A549 (cell line): ENCODE measurements at regions not wholly inside any gene's neighbourhood (a gene's known extent, or its start where the extent isn't known, plus 50 kb on each side); places are given as distances from the start of the nearest gene placed in this dataset.

Source experiments
- ATAC-seq, 2 experiments: fragments of 200-7000 bp in 1 of 2; fragments of >200 bp in 1 of 2; cut with Nextera tagmentation in 1 of 2; cut with Tn5 transposase in 1 of 2; 3 replicates each; pipeline versions ENCODE4 v1.8.0 to v1.9.1; 2018 to 2020; ENCODE audit warnings: mild to moderate bottlenecking in 1 of 2, moderate library complexity in 1 of 2
- CTCF ChIA-PET: fragments of 300-600 bp; sonication (Branson Sonifier 250); formaldehyde crosslinking; extraction: SDS; loops from one replicate; lab custom pipeline; 2021; ENCODE audit warnings: antibody characterized with exemption, inconsistent platforms; lab: Yijun Ruan, JAX
- POLR2A ChIA-PET: fragments of 350-600 bp; formaldehyde crosslinking; extraction: SDS; loops from one replicate; lab custom pipeline; 2021; ENCODE audit warnings: antibody characterized with exemption, inconsistent platforms; lab: Yijun Ruan, JAX
- DNase-seq, 2 experiments: peaks; one replicate each; pipeline versions ENCODE4 v3.0.0 to v3.0.0-alpha.2; 2011 to 2016; ENCODE audit warnings: low read depth in 1 of 2, low spot score in 1 of 2
- FAIRE-seq: peaks from 2 replicates; lab custom pipeline; 2011; peaks lifted over from hg19 to GRCh38; lab: Jason Lieb, UNC
- H3K27ac ChIP-seq, 2 experiments: fragments of >200 bp; sonication (Bioruptor Twin); formaldehyde crosslinking; 3 replicates each; pipeline ENCODE4 v1.5.1; 2016 to 2017
- H3K4me1 ChIP-seq: fragments of >200 bp; sonication (Bioruptor Twin); formaldehyde crosslinking; 3 replicates; pipeline ENCODE4 v1.6.1; 2016
- H3K4me2 ChIP-seq: fragments of >200 bp; sonication (Bioruptor Twin); formaldehyde crosslinking; 3 replicates; pipeline ENCODE4 v1.6.1; 2016
- H3K4me3 ChIP-seq: fragments of >200 bp; sonication (Bioruptor Twin); formaldehyde crosslinking; 3 replicates; pipeline ENCODE4 v1.5.1; 2016
- H3K9me3 ChIP-seq: fragments of >200 bp; sonication (Bioruptor Twin); formaldehyde crosslinking; 3 replicates; pipeline ENCODE4 v1.6.1; 2016
- CBX2 ChIP-seq: fragments of 200-600 bp; sonication (generic); IDR thresholded peaks from 2 replicates; pipeline ENCODE4 v1.6.1; 2016; ENCODE audit warnings: low read depth, mild to moderate bottlenecking, borderline replicate concordance
- CBX8 ChIP-seq: fragments of 200-600 bp; sonication (generic); IDR thresholded peaks from 2 replicates; pipeline ENCODE4 v1.6.1; 2016
- ESRRA ChIP-seq: fragments of 150-350 bp; IDR thresholded peaks from 2 replicates; pipeline ENCODE4 v1.6.1; 2014; ENCODE audit warnings: mild to moderate bottlenecking, low read length, borderline replicate concordance
- FOSB ChIP-seq: fragments of 250-450 bp; sonication (Bioruptor Pico); IDR thresholded peaks from 2 replicates; pipeline ENCODE4 v1.5.0; 2020; ENCODE audit warnings: mild to moderate bottlenecking, moderate library complexity
- HOXA7 ChIP-seq: fragments of 250-450 bp; sonication (Bioruptor Pico); IDR thresholded peaks from 2 replicates; pipeline ENCODE4 v1.5.0; 2020; ENCODE audit warnings: mild to moderate bottlenecking, moderate library complexity
- HOXB13 ChIP-seq: fragments of 250-450 bp; sonication (Bioruptor Pico); IDR thresholded peaks from 2 replicates; pipeline ENCODE4 v1.5.0; 2020; ENCODE audit warnings: low read depth, mild to moderate bottlenecking, moderate library complexity
- HOXB5 ChIP-seq: fragments of 250-450 bp; sonication (Bioruptor Pico); IDR thresholded peaks from 2 replicates; pipeline ENCODE4 v1.5.0; 2020; ENCODE audit warnings: mild to moderate bottlenecking, moderate library complexity
- JUN ChIP-seq, 2 experiments: fragments of >200 bp; sonication (Bioruptor Twin); formaldehyde crosslinking; IDR thresholded peaks; 2 replicates in 1 of 2; 3 replicates in 1 of 2; pipeline ENCODE4 v1.6.1; 2016 to 2017
- JUNB ChIP-seq: fragments of >200 bp; sonication (Bioruptor Twin); formaldehyde crosslinking; IDR thresholded peaks from 2 replicates; pipeline ENCODE4 v1.6.1; 2016
- KDM1A ChIP-seq: fragments of 200-600 bp; sonication (generic); IDR thresholded peaks from 2 replicates; pipeline ENCODE4 v1.6.1; 2016; ENCODE audit warnings: low read depth, mild to moderate bottlenecking
- MAFK ChIP-seq: fragments of 450-650 bp; IDR thresholded peaks from 2 replicates; pipeline ENCODE4 v1.6.1; 2014; ENCODE audit not compliant: partially characterized antibody
- NFE2L2 ChIP-seq: fragments of 150-350 bp; conservative IDR thresholded peaks from 2 replicates; pipeline ENCODE4 v1.6.1; 2014; ENCODE audit warnings: low read length
- NR3C1 ChIP-seq: fragments of >200 bp; sonication (Bioruptor Twin); formaldehyde crosslinking; IDR thresholded peaks from 3 replicates; pipeline ENCODE4 v1.6.1; 2017
- PHF8 ChIP-seq: fragments of 200-600 bp; sonication (generic); IDR thresholded peaks from 2 replicates; pipeline ENCODE4 v1.6.1; 2016; ENCODE audit warnings: low read depth, mild to moderate bottlenecking, antibody characterized with exemption, moderate library complexity, borderline replicate concordance
- RAD21 ChIP-seq, 2 experiments: fragments of >200 bp in 1 of 2; sonication (Bioruptor Twin) in 1 of 2; formaldehyde crosslinking in 1 of 2; IDR thresholded peaks in 1 of 2; conservative IDR thresholded peaks in 1 of 2; 2 replicates in 1 of 2; 3 replicates in 1 of 2; pipeline ENCODE4 v1.6.1; 2012 to 2018; ENCODE audit warnings: inconsistent platforms in 1 of 2
- SMC3 ChIP-seq: fragments of >200 bp; sonication (Bioruptor Twin); formaldehyde crosslinking; IDR thresholded peaks from 3 replicates; pipeline ENCODE4 v1.6.1; 2018; ENCODE audit warnings: inconsistent platforms
- TP53 ChIP-seq: fragments of 250-450 bp; sonication (Bioruptor Pico); IDR thresholded peaks from 2 replicates; pipeline ENCODE4 v1.5.0; 2021; ENCODE audit warnings: mild to moderate bottlenecking, moderate library complexity
- ZNF302 ChIP-seq: fragments of 250-450 bp; sonication (Bioruptor Pico); IDR thresholded peaks from 2 replicates; pipeline ENCODE4 v1.9.0; 2021; ENCODE audit warnings: inconsistent platforms, mild to moderate bottlenecking, moderate library complexity
- ZSCAN20 ChIP-seq: fragments of 250-450 bp; sonication (Bioruptor Pico); IDR thresholded peaks from 2 replicates; pipeline ENCODE4 v1.8.0; 2022; ENCODE audit warnings: mild to moderate bottlenecking, moderate library complexity
- WGBS: methylation state at CpG from one replicate; pipeline ENCODE4 v1.1.6; 2017; ENCODE audit errors: missing lambda C conversion rate; 5-methylcytosine and 5-hydroxymethylcytosine counted together
- TF ChIP-seq, protein P1 (sequence below): fragments of 150-350 bp; IDR thresholded peaks from 2 replicates; pipeline ENCODE4 v1.6.1; 2014; ENCODE audit warnings: low read depth, mild to moderate bottlenecking, low read length
- TF ChIP-seq, protein P2 (sequence below): fragments of >200 bp; sonication (Bioruptor Twin); formaldehyde crosslinking; IDR thresholded peaks from 3 replicates; pipeline ENCODE4 v1.6.1; 2016
- TF ChIP-seq, protein P3 (sequence below): fragments of >200 bp; sonication (Bioruptor Twin); formaldehyde crosslinking; IDR thresholded peaks from 2 replicates; pipeline ENCODE4 v1.6.1; 2016
- TF ChIP-seq, protein P4 (sequence below): fragments of 250-450 bp; sonication (Bioruptor Pico); IDR thresholded peaks from 2 replicates; pipeline ENCODE4 v1.5.0; 2020; ENCODE audit warnings: low read depth, mild to moderate bottlenecking, moderate library complexity

DNA sequence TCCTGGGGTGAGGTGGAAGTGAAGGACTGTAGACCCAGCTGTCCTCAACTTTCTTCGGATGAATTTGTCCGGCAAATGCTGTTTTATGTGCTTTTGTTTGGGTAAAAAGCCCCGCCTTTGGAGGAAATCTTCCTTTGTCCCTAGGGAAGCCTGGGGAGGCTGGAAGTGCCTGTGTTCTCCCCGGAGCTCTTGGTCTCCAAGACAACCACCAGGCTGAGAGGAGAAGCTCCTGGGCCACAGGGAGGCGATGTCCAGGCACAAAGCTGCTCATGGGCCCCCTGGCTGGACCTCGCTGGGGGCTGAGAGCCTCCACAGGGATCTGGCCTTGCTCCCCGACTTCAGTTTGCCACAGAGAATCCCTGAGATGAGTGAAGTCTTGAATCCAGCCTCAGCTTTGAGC lies 293.1 kb upstream of the N4BP1 start:
- POLR2A ChIA-PET, result no interaction called here
- Histone ChIP-seq H3K4me1 (no peaks in the 10 kb centered on the region), H3K9me3 (no peaks in the 10 kb centered on the region), H3K27ac (no peak overlapping the region), H3K4me3 (no peak overlapping the region), H3K4me2 (no peak overlapping the region)
- FAIRE-seq, result no peak
- DNase-seq, result no peak
- CTCF ChIA-PET, result no interaction called here
- WGBS, result 4% methylated on average over 7 of the region's 7 CpGs
- ATAC-seq, result no peak
- no peak for TF ChIP-seq RAD21 (conservative IDR thresholded peaks at IDR 0.05 in 1 of 2, IDR thresholded peaks at IDR 0.05 in 1 of 2)
- TF ChIP-seq, protein P1, sequence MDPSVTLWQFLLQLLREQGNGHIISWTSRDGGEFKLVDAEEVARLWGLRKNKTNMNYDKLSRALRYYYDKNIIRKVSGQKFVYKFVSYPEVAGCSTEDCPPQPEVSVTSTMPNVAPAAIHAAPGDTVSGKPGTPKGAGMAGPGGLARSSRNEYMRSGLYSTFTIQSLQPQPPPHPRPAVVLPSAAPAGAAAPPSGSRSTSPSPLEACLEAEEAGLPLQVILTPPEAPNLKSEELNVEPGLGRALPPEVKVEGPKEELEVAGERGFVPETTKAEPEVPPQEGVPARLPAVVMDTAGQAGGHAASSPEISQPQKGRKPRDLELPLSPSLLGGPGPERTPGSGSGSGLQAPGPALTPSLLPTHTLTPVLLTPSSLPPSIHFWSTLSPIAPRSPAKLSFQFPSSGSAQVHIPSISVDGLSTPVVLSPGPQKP, result no peak
- TF ChIP-seq, protein P2, sequence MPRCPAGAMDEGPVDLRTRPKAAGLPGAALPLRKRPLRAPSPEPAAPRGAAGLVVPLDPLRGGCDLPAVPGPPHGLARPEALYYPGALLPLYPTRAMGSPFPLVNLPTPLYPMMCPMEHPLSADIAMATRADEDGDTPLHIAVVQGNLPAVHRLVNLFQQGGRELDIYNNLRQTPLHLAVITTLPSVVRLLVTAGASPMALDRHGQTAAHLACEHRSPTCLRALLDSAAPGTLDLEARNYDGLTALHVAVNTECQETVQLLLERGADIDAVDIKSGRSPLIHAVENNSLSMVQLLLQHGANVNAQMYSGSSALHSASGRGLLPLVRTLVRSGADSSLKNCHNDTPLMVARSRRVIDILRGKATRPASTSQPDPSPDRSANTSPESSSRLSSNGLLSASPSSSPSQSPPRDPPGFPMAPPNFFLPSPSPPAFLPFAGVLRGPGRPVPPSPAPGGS, result no peak
- TF ChIP-seq ZNF302 (CRISPR knock-in tag), result no peak
- no peak for TF ChIP-seq KDM1A
- no peak for TF ChIP-seq ESRRA
- no peak for TF ChIP-seq HOXB13
- TF ChIP-seq HOXA7 (CRISPR knock-in tag), result no peak
- TF ChIP-seq CBX2, result no peak
- no peak for TF ChIP-seq TP53 (CRISPR knock-in tag)
- TF ChIP-seq, protein P3, sequence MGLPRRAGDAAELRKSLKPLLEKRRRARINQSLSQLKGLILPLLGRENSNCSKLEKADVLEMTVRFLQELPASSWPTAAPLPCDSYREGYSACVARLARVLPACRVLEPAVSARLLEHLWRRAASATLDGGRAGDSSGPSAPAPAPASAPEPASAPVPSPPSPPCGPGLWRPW, result no peak
- no peak for TF ChIP-seq JUN (IDR thresholded peaks at IDR 0.05)
- no peak for TF ChIP-seq ZSCAN20 (CRISPR knock-in tag)

DNA sequence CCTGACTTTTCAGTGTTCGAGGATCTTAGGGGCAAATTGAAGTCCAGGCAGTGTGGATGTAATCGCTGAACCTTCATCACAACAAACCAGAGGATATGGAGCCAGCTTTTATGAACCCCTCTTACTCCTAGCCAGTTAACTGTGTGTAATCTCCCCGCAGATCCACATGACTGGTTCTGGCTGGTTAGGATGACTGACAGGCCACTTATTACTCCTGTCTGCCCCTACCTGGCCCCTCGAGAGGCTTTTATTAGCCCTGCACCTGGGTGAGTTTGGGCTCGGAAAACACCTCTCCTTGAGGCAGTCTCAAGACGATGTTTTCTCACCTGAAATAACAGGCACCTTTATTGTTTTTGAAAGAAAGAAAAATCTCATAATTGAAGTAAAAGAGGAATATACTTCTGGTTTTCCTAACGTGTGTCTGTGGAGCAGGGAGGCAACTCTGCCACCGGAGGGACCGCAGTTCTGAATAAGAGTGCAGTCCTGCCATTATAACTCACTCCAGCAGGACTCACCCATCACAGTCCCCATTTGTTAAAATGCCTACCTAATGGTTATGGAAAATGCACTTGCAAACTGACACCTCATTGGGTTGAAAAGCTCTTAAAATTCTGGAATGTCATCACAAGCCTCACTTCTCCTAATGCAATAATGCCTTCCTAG lies 291.9 kb upstream of the N4BP1 start:
- Histone ChIP-seq H3K4me1 (no peaks in the 10 kb centered on the region), H3K4me3 (no peak overlapping the region), H3K9me3 (no peaks in the 10 kb centered on the region), H3K27ac (no peak overlapping the region), H3K4me2 (no peak overlapping the region)
- WGBS, result 8% methylated on average over 9 of the region's 9 CpGs
- DNase-seq, result no peak
- no peak for FAIRE-seq
- CTCF ChIA-PET, result interaction anchor here (0.6 kb wide), 1 partner anchor 218 kb away, joined by 3 read pairs; no protein-coding TSS in a partner anchor
- TF ChIP-seq NR3C1, result no peak
- no peak for TF ChIP-seq SMC3
- no peak for TF ChIP-seq FOSB (CRISPR knock-in tag)
- no peak for TF ChIP-seq HOXB5 (CRISPR knock-in tag)
- TF ChIP-seq, protein P4, sequence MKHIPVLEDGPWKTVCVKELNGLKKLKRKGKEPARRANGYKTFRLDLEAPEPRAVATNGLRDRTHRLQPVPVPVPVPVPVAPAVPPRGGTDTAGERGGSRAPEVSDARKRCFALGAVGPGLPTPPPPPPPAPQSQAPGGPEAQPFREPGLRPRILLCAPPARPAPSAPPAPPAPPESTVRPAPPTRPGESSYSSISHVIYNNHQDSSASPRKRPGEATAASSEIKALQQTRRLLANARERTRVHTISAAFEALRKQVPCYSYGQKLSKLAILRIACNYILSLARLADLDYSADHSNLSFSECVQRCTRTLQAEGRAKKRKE (CRISPR knock-in tag), result no peak
- TF ChIP-seq HOXA7 (CRISPR knock-in tag), result no peak
- no peak for TF ChIP-seq PHF8
- TF ChIP-seq JUNB, result no peak
- no peak for TF ChIP-seq ESRRA
- no peak for TF ChIP-seq MAFK
- TF ChIP-seq CBX8, result no peak
- POLR2A ChIA-PET, result no interaction called here
- no peak for ATAC-seq

DNA sequence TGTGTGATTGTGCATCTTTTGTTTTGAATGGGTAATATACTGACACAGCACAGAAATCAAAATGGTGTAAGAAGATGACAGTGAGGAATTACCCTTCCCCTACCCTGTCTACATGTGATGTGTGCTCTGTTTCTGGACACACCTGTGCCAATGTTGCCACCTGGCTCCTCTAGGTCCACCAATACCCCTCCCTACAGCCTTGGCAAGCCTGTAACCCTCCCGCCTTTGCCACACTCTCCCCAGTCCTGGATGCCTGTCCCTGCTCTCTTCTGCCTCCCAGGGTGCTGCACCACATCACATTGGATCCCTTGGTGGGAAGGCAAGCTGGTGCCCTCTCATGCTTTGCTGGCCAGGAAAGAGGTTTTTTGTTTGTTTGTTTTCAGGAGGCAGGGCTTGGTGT lies 289.5 kb upstream of the N4BP1 start:
- DNase-seq (no peak), ATAC-seq (no peak), FAIRE-seq (no peak)
- Histone ChIP-seq H3K27ac (no peak overlapping the region), H3K4me1 (no peaks in the 10 kb centered on the region), H3K4me2 (no peak overlapping the region), H3K9me3 (no peaks in the 10 kb centered on the region), H3K4me3 (no peak overlapping the region)
- TF ChIP-seq NFE2L2, result no peak
- 0% methylated on average over 1 of the region's 1 CpG for WGBS
- ChIA-PET CTCF (interaction anchor here (0.7 kb wide), 1 partner anchor 557 kb away, joined by 3 read pairs; no protein-coding TSS in a partner anchor), POLR2A (no interaction called here)
